Keratinocyte (primary cell): ENCODE measurements at regions not wholly inside any gene's neighbourhood (a gene's known extent, or its start where the extent isn't known, plus 50 kb on each side); places are given as distances from the start of the nearest gene placed in this dataset.

Experiments used
- DNase-seq: peaks from one replicate; pipeline ENCODE4 v3.0.0-alpha.2; 2011; ENCODE audit warnings: low read depth, missing footprints, low spot score
- FAIRE-seq: peaks from 2 replicates; lab custom pipeline; 2011; peaks lifted over from hg19 to GRCh38; lab: Jason Lieb, UNC
- H2AFZ ChIP-seq: 2 replicates; pipeline ENCODE4 v1.6.0; 2012; ENCODE audit warnings: low read length, control low read depth, inconsistent platforms; ENCODE audit not compliant: control insufficient read depth
- H3K27ac ChIP-seq: 2 replicates; pipeline ENCODE4 v1.5.1; 2011; ENCODE audit warnings: low read length; ENCODE audit not compliant: control insufficient read depth, insufficient read depth
- H3K27me3 ChIP-seq: 3 replicates; pipeline ENCODE4 v1.6.0; 2011; ENCODE audit warnings: low read length; ENCODE audit not compliant: control insufficient read depth, insufficient read depth; ENCODE audit errors: extremely low read depth
- H3K36me3 ChIP-seq, 2 experiments: 2 replicates in 1 of 2; 3 replicates in 1 of 2; pipeline ENCODE4 v1.5.1; 2011; ENCODE audit warnings: low read length in 2 of 2, mild to moderate bottlenecking in 1 of 2; ENCODE audit not compliant: control insufficient read depth in 2 of 2, insufficient read depth in 2 of 2; ENCODE audit errors: extremely low read depth in 1 of 2
- H3K4me1 ChIP-seq: 3 replicates; pipeline ENCODE4 v1.5.1; 2011; ENCODE audit warnings: low read length; ENCODE audit not compliant: control insufficient read depth, insufficient read depth; ENCODE audit errors: extremely low read depth
- H3K4me2 ChIP-seq: 3 replicates; pipeline ENCODE4 v1.6.0; 2011; ENCODE audit warnings: low read depth, low read length; ENCODE audit not compliant: control insufficient read depth, insufficient read depth; ENCODE audit errors: extremely low read depth
- H3K4me3 ChIP-seq, 3 experiments: fragments of 200-600 bp in 1 of 3; sonication (generic) in 1 of 3; 2 replicates in 2 of 3; 3 replicates in 1 of 3; pipeline ENCODE4 v1.5.1; 2011 to 2016; ENCODE audit warnings: low read length in 3 of 3, mild to moderate bottlenecking in 3 of 3, control low read depth in 2 of 3, inconsistent platforms in 1 of 3, low read depth in 1 of 3, mixed read lengths in 1 of 3, mixed run types in 1 of 3, moderate library complexity in 1 of 3; ENCODE audit not compliant: control insufficient read depth in 2 of 3, insufficient read depth in 2 of 3; ENCODE audit errors: extremely low read depth in 1 of 3
- H3K79me2 ChIP-seq: 2 replicates; pipeline ENCODE4 v1.6.0; 2012; ENCODE audit warnings: low read length; ENCODE audit not compliant: control insufficient read depth, insufficient read depth
- H3K9ac ChIP-seq: 3 replicates; pipeline ENCODE4 v1.6.0; 2011; ENCODE audit warnings: low read length; ENCODE audit not compliant: control insufficient read depth, insufficient read depth; ENCODE audit errors: extremely low read depth
- H3K9me1 ChIP-seq: 3 replicates; pipeline ENCODE4 v1.6.0; 2011; ENCODE audit warnings: low read length; ENCODE audit not compliant: control insufficient read depth, insufficient read depth; ENCODE audit errors: extremely low read depth
- H3K9me3 ChIP-seq: 2 replicates; pipeline ENCODE4 v1.5.1; 2012; ENCODE audit warnings: low read depth, low read length; ENCODE audit not compliant: control insufficient read depth
- H4K20me1 ChIP-seq: 3 replicates; pipeline ENCODE4 v1.6.0; 2011; ENCODE audit warnings: low read length; ENCODE audit not compliant: control insufficient read depth, insufficient read depth; ENCODE audit errors: extremely low read depth
- CTCF ChIP-seq, 3 experiments: IDR thresholded peaks in 1 of 3; conservative IDR thresholded peaks in 1 of 3; optimal IDR thresholded peaks in 1 of 3; 2 replicates in 2 of 3; 3 replicates in 1 of 3; pipeline versions ENCODE3 to v1.5.1; 2011; ENCODE audit warnings: low read length in 3 of 3, mild to moderate bottlenecking in 3 of 3, moderate library complexity in 2 of 3, control low read depth in 1 of 3, inconsistent platforms in 1 of 3; ENCODE audit not compliant: insufficient read depth in 2 of 3; ENCODE audit errors: extremely low read depth in 1 of 3
- EZH2 ChIP-seq: IDR thresholded peaks from one replicate; pipeline ENCODE4 v1.6.1; 2012; ENCODE audit warnings: inconsistent platforms, mild to moderate bottlenecking, low read length, moderate library complexity
- dilution Hi-C: fragments of 300-500 bp; cut with MboI; formaldehyde crosslinking; loops from one replicate; pipeline ENCODE4 v1.7.0; 2020; ENCODE audit warnings: low sequenced_read_pairs; ENCODE audit not compliant: extremely low pct_ligation_motif_present

- H3K9ac ChIP-seq, result no peak overlapping the region
- no peaks in the 10 kb centered on the region for H3K9me1 ChIP-seq
- H2AFZ ChIP-seq, result no peak overlapping the region
- no peaks in the 10 kb centered on the region for H3K36me3 ChIP-seq
- no peaks in the 10 kb centered on the region for H3K4me1 ChIP-seq
- H3K79me2 ChIP-seq, result no peaks in the 10 kb centered on the region
- H3K27ac ChIP-seq, result no peak overlapping the region
- FAIRE-seq, result no peak
- H3K4me3 ChIP-seq, result no peak overlapping the region
- DNase-seq, result no peak
- H3K27me3 ChIP-seq, result no peaks in the 10 kb centered on the region
- H4K20me1 ChIP-seq, result no peaks in the 10 kb centered on the region
- dilution Hi-C loops, result no loop called here
- no peak overlapping the region for H3K4me2 ChIP-seq
- TF ChIP-seq EZH2, result no peak
- no peak for TF ChIP-seq CTCF (optimal IDR thresholded peaks at IDR 0.05 in 1 of 3, IDR thresholded peaks at IDR 0.05 in 1 of 3, conservative IDR thresholded peaks at IDR 0.05 in 1 of 3; ENCODE audit: extremely low read depth in 1 of 3, insufficient read depth in 2 of 3, low read length in 3 of 3)
- no peaks in the 10 kb centered on the region for H3K9me3 ChIP-seq
These were observed 651.9 kb upstream of the COBL start for GRCh38 chr7:51968461-51968860.

- Histone ChIP-seq H4K20me1 (no peaks in the 10 kb centered on the region), H3K4me2 (no peak overlapping the region), H3K27ac (no peak overlapping the region), H3K27me3 (no peaks in the 10 kb centered on the region), H3K9me3 (no peaks in the 10 kb centered on the region), H3K36me3 (no peaks in the 10 kb centered on the region), H3K9me1 (no peaks in the 10 kb centered on the region), H3K4me1 (no peaks in the 10 kb centered on the region), H2AFZ (no peak overlapping the region), H3K79me2 (no peaks in the 10 kb centered on the region), H3K4me3 (no peak overlapping the region), H3K9ac (no peak overlapping the region)
- no peak for FAIRE-seq
- TF ChIP-seq EZH2, result no peak
- dilution Hi-C loops, result no loop called here
- no peak for DNase-seq
These were observed 648.8 kb upstream of the COBL start for GRCh38 chr7:51965454-51965853.

GRCh38 chr7:51961804-51962203 lies 645.2 kb upstream of the COBL start:
- no peak overlapping the region for H3K27ac ChIP-seq
- H3K4me2 ChIP-seq, result no peak overlapping the region
- no peak overlapping the region for H3K9ac ChIP-seq
- H3K9me1 ChIP-seq, result no peaks in the 10 kb centered on the region
- no peaks in the 10 kb centered on the region for H3K79me2 ChIP-seq
- no peaks in the 10 kb centered on the region for H3K4me1 ChIP-seq
- DNase-seq, result no peak
- H3K27me3 ChIP-seq, result no peaks in the 10 kb centered on the region
- no peaks in the 10 kb centered on the region for H3K9me3 ChIP-seq
- no peak overlapping the region for H2AFZ ChIP-seq
- no peak overlapping the region for H3K4me3 ChIP-seq
- TF ChIP-seq EZH2 (no peak), CTCF (optimal IDR thresholded peaks at IDR 0.05 in 1 of 3, IDR thresholded peaks at IDR 0.05 in 1 of 3, conservative IDR thresholded peaks at IDR 0.05 in 1 of 3; ENCODE audit: extremely low read depth in 1 of 3, insufficient read depth in 2 of 3, low read length in 3 of 3) (no peak)
- dilution Hi-C loops, result no loop called here
- H3K36me3 ChIP-seq, result no peaks in the 10 kb centered on the region
- FAIRE-seq, result no peak
- no peaks in the 10 kb centered on the region for H4K20me1 ChIP-seq
